DMS153 (cell line): ENCODE measurements at regions not wholly inside any gene's neighbourhood (a gene's known extent, or its start where the extent isn't known, plus 50 kb on each side); places are given as distances from the start of the nearest gene placed in this dataset.
"Not testable (repeated sequence)": the region's sequence is repeated elsewhere in the genome, so short reads cannot be mapped to it uniquely, and the experiment has no call there.

Experiments
- DNase-seq: peaks from one replicate; lab custom pipeline; 2025; lab: John Stamatoyannopoulos, UW

DNA sequence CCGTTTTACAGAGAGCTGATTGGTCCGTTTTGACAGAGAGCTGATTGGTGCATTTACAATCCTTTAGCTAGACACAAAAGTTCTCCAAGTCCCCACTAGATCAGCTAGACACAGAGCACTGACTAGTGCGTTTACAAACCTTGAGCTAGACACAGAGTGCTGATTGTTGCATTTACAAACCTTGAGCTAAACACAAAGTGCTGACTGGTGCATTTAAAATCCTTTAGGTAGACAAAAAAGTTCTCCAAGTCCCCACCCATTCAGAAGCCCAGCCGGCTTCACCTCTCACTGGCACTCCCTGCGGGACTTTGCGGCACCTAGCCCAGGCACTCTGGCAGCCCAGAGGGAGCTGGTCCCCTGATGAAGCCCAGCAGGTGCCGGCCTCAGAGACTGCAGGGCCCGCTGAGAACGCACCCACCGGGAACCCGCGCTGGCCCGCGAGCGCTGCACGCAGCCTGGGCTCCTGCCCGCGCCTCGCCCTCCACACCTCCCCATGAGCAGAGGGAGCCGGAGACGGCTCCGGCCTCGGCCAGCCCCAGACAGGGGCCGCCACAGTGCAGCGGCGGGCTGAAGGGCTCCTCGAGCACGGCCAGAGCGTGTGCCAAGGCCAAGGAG lies 508.1 kb upstream of the CHAC2 start:
- no peak for DNase-seq

DNA sequence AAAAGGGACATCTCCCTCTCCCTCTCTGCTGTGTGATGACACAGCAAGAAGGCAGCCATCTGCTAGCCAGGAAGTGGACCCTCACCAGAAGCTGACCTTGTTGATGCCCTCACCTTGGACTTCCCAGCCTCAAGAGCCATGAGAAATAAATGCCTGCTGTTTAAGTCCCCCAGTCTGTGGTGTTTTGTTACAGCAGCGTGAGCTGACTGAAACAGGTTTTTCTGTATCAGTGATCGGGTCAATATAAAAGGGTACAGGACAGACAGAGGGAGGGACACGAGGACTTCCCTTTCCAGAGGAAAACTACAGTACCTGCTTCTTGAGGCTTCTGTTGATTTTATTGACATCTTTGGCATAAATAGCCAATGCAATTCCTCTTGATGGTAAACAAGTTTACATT lies 510.3 kb upstream of the CHAC2 start:
- DNase-seq, result no peak

DNA sequence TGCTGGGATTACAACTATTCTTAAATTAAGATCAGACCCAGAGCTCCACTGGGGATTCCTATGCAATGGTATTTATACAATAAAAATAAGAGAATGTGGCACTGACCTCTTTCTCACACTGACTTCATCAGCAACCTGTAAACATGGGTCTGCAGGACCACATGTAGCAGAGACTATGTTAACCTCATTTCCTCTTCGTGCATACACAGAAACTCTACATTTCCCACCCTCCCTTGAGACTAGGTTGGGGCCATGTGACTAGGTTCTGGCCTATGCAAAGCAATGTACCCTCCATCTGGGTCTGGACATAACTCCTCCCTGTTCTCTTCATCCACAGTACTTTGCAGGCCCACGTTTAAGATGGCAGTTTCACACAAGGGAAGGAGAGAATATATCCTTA lies 514.4 kb upstream of the CHAC2 start:
- DNase-seq, result no peak

DNA sequence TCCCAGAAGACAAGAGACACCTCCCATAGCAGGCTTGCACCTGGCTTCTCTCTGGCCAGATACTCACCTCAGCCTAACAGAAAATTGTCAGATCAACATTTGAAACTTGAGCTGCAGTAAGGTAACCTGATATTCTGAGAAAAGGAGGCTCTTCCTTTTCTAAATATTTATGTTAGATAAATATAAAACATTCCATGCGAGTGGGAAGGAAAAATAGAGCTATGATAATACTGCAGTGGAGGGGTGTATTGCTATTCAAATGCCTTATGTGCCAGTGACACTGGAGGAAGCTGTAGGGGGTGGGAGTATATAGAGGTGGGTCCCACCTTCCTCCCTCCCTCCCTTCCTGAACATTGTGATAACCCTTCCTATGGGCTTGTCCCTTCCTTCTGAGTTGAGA lies 515.5 kb upstream of the CHAC2 start:
- peak; percentile 27 for DNase-seq

DNA sequence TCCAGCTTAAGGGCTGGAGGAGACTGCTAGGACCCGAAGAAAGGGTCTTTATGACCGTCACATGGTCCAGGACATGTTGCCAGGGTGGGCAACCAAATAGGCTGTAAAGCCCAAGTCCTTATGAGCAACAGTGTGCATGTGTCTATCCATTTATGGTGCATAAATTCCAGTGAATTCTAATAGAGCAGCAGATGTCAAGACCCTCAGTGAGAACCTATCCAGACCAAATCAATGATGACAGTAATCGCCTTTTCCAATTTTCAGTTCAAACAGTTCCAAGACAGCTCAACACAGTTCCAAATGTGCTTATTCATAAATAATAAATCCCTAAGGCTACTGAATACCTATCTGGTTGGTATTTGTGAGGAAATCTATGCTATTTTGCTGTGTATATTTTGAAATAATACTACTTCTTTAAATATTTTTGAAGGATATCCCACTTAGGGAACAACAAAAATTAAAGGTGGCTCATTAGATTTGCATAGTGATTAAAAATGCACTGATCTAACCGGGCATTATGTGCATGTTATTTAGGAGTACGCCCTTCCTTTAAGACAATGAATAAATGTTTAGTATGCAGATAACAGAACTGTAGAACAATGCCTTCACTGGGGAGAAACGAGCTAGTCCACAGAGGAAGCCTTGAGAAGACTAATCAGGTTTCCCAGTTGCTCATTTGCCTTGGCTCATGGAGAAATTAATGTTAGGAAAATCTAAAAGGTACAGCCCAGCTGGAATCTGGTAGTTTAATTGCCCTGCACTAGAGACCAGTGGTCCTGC lies 519.5 kb upstream of the CHAC2 start:
- no peak for DNase-seq

DNA sequence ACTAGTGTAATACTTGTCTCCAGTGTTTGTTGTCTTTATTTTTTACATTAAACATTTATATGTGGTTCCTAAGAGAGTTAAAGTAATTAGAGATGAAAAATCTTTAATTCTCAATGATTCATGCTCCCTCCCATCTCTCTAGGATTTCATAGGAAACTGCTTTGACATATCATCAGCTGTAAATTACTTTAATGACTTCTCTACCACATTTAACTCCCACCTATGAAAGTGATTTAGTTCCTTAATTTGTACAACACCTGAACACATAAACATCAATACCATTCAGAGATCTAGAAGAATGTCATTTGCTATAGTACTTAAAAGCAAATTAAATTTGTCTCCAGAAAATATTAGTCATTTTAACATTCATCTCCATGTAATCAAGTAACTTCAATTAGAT lies 524.2 kb upstream of the CHAC2 start:
- DNase-seq, result no peak

DNA sequence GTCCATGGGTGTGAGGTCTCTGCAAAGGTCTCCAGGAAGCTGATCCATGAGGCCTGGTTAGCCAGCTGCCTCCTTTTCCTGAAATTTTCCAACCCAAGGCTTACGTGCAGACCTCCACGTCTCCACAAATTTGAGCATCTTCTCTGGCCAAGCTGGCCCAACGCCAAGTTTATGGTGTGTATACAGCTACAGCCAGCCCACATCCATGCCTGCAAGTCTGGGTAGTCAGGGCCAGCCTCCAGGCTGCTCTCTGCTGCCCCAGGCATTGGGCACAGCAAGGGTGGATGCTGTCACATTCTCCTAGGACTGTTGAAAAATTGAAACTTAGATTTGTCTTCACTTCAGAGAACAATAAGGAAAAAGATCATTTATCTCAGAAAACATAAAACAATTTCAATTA lies 525.5 kb upstream of the CHAC2 start:
- DNase-seq, result no peak

DNA sequence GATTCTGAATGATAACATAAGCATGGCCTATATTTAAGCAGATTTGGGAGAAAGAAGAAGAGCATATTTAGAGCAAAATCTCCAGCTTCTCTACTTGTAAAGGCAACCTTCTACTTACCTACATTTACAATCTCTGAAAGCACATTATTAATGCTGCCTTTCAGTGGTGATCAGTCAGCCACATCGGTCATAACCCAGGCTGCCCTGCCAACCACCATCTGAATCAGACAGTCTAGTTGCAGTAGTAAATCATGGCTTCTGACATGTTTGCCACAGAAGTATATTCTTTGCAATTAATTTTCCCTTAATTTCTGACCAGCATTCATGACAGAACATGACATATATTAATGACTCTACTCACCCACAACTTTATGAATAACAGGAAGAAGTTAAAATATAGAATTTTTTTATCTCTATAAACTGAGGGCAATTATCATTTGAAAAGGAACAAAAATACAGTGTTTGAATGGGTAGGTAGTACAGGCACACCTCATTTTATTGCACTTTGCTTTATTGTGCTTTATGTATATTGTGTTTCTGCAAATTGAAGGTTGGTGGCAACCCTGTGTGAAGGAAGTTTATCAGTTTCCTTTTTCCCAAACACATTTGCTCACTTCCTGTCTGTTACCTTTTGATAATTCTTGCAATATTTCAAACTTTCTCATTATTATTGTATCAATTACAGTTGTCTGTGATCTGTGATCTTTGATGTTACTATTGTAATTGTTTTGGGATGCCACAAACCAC lies 531.6 kb upstream of the CHAC2 start:
- no peak for DNase-seq

DNA sequence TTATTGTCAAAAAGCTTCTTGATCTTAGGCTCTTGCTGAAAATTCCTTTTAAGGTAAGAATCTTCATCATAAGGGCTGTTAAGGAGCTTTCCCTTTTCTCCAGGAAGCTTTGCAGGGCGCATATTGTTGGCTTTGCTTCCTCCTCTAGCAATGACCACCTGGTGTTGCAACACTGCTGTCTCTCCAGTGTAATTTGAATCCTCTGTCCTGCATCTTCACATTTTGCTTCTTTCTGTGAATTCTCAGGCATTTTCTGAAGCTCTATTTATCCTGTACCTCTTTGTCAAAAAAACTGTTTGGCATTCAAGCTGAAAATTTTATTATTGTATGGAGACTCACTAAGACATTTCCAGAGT lies 533.1 kb upstream of the CHAC2 start:
- DNase-seq, result peak; percentile 2

DNA sequence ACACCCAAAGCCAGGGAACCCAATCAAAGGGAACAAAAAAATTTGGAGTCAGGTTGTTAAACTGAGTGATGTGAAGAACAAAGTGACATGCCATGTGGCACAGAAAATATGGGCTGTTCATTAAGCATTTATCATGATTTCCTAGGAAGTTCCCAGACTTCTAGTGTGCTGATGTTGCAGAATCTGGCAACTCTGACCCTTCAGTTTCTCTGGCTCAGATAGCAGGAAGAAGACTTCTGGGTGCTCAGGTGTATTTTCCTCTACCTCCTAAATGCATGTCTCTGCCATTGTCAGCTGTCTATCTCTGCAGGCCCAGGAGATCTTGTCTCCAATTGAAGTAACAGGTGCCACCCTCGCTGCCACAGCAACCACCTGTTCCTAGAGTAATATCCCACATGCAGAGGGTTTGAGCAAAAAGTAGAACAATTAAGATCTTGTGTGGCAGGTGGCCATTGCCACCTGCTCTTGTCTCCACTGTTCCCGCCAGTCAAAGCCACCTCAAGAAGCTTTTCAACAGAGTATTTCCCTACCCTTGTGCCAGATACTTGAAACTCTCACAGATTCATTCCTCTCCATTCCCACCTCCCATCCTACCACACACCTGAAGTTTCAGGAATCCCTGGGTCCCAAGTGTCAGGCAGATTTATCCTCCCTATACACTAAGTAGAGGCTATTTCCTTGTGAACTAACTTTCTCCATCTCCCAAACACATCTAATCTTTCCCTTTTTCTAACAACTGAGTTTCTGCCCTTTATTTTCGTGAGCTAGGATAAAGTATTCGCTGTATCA lies 533.7 kb upstream of the CHAC2 start:
- no peak for DNase-seq

DNA sequence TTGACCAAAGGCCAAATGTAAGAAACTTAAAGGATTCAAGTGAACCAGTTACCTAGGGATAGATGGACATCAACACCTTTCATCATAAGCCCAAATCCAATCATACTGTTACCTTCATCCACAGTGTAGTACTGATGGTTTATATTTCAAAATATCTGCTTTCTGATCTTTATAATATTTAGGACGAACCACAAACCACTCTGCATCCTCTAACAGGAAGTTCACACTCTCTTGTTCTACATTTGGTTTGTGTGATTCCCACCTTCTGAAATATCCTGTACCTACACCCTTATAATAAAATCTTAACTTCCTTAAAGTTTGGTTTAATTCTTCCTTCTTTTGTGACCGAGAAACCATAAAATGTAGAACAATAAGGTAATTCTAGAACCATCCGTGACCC lies 535.7 kb upstream of the CHAC2 start:
- DNase-seq, result no peak

DNA sequence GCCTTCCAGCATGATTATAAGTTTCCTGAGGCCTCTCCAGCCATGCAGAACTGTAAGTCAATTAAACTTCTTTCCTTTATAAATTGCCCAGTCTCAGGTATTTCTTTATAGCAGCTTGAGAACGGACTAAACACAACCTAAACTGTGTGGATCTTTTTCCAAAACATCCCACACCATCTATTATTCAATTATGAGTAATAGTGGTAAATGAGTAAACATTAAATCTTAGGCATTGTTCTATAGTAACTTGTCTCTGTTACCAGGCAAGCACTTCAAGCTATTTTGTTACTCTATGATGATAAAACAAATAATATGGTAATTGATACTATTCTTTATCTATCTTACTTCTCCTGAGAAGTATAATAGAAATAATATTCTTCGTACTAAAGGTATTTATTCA lies 536.9 kb upstream of the CHAC2 start:
- no peak for DNase-seq

DNA sequence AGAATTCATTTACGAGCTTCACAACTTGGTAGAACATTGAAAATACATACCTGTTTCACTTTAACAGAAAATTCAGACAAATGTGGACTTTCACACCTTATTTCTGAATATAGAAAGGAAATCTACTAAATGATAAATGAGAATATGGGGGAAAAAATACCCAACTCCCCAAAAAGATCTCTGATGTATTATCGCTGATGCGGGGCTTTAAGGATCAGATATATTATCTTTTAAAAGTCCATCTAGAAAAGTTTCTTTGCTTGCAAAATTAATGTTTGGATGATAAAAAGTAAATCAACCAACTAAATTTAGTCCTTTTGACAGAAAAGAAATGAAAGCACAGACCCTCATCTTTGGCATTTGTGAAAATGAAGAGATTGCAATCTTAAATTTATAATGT lies 540.1 kb upstream of the CHAC2 start:
- no peak for DNase-seq

DNA sequence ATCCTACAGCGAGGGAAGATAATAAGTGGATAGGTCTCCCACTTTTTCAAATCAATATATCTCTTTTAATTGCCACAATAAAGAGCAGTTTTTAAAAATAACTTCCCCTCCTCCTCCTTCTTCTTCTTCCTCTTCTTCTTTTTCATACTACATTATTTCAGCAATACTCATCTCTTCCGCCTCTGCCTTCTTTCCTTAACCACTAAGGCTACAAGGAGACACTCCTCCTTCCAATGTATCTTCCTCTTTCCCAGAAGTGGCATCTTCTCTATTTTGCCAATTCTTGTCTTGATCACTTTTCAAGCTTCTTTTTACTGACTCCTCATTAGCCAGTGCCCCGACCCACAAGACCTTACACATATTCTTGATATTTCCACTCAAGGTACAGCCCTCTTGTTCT lies 546.6 kb upstream of the CHAC2 start:
- no peak for DNase-seq

DNA sequence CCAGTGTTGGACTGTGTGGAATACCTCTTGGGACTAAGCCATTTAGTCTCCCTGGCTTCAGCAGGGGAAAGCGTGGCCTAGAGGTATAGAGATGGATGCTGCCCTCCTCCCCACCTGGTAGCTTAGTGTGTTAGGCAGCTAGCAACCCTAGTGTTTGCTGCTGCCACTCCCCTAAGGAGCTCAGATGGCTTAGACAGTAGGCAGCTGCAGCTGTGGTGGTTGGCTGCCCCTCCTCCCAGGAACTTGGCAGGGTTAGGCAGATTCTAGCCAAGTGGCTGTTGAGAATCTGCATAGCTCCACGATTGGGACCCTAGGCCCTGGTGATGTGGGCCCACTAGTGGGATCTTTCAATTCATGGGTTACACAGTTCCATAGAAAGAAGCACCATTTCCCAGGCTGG lies 550.4 kb upstream of the CHAC2 start:
- no peak for DNase-seq

DNA sequence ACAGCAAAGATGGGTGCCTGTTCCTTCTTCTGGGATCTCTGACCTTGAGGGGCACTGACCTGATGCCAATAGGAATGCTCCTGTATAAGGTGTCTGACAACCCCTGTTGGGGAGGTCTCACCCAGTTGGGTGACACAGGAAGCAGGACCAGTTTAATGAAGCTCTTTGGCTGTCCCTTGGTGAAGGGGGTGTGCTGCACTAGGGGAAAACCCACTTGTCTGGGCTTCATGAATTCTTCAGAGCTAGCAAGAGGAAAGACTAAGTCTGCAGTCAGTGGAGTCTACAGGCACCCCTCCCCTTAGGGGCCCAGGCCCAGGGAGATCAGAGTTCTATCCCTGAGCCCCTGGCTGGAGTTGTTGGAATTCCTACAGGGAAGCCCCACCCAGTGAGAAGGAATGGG lies 550.8 kb upstream of the CHAC2 start:
- DNase-seq, result no peak

DNA sequence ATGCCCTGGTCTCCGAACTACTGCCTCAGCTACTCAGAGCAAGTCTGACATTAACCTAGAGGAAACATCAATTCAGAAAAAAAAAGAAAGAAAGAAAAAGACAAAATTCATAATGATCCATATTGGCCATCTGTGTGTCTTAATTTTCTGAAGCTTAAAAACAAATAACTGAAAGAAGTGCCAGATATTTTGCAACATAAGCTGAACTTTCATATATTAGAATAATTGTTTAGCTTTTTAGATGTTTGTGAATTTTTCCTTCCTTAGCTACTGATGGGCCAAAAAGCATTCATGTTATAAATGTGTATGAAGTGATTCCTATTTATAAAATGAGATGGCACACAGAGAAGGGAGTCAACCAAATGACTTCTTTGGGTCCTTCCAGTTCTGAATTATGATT lies 555.0 kb upstream of the CHAC2 start:
- no peak for DNase-seq

DNA sequence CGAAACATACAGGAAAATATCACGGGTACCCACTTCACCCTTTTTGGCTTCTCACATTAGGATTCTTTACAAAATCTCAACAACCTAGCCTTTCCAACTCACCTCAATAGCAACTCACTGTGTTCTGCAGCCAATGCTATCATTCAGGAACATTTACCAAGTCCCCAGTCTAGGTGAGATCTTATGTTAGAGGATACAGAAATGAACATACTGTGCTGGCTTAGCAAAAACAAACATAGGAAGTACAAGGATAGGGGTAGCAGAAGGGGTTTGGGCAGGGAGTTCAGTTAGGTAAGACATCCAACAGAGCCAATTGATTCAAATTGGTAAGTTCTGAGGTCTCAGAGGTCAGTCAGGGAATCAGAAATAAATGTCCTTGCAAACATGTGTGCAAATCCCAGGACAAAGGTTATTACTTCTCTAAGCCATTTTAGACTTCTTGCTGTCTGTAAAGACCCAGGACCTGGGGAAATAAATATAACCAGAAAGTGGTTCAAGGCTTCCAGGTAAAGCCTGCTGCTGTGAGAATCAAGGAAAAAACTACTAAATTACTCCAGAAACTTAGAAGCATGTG lies 556.3 kb upstream of the CHAC2 start:
- DNase-seq, result no peak

DNA sequence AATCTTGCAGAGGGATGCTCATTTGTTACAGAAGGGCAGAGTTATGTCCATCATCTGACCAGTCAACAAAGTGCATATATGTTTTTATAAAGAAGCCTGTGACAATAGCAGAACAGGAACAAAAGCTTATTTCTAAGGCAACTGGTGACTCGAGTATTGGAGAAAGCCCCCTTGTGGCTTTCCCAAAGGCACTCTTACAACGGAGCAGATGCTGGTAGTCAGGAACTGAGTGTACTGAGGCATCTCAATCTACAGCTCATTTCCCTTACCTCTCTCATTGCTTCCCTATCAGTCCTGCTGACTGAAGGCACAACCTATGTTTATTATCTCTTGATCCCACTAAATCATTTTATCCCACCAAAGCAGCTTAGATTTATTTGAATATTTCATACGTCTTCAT lies 557.1 kb upstream of the CHAC2 start:
- no peak for DNase-seq

DNA sequence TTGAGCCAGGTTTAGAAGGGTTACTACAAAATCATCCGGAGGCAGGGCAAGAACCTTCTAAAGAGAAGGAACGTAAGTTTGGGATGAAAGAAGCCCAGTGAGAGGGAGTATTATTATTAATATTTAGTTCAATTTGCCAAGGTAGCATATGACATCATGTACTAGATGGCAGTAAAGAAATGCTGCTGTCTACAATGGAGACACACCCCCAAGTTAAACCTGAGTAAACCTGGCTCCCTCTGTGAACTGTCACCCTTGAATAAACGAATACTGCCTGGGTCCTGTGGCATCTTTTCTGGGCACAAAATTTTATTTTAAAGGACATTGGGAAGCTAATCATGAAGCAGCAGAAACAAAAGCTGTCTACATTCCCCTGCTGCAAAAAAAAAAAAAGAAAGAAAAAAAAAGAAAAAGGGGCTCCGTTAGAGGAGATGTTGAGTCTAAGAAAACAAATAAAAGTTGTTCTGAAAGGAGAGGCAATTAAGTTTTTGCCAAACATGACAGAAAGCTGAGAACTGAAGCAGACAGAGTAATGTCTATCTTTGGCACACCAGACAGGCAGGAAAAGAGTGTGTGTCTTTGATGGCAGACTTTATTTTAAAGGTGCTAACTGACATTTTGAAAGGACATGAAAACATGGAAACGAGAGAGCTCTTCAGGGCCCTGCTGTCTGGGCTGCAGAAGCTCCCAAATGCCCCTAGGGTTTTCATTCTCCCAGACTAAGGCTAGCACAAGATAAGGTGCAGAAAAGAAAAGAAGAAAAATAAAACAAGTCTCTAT lies 557.7 kb upstream of the CHAC2 start:
- no peak for DNase-seq

DNA sequence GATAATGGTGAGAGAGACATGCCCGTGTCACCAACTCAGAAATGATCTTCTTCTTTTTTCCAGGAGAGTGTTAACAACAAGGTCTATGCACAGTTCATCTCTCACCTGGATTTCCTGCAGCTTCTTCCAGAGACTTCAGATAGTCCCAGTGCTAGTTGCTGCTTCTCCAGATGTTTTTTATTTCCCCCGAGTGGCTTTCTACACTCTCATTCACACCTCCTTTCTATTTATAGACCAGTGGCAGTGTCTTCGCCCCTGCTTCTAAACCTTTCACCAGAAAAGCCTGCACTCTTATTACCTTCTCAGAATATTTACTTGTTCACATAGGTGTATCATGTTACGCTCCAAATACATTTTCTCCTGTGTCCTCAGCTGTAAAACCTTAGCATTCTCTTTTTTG lies 558.8 kb upstream of the CHAC2 start:
- no peak for DNase-seq

DNA sequence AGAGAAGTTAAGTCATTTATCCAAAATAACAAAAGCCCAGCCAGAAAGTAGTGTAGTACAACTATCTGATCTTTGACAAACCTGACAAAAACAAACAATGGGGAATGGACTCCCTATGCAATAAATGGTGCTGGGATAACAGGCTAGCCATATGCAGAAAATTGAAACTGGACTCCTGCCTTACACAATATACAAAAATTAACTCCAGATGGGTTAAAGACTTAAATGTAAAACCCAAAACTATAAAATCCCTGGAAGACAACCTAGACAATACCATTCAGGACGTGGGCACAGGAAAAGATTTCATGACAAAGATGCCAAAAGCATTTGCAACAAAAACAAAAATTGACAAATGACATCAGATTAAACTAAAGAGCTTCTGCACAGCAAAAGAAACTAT lies 561.4 kb upstream of the CHAC2 start:
- DNase-seq, result not testable (repeated sequence)
